A549 (cell line): ENCODE measurements at regions not wholly inside any gene's neighbourhood (a gene's known extent, or its start where the extent isn't known, plus 50 kb on each side); places are given as distances from the start of the nearest gene placed in this dataset.

Source experiments
- CTCF ChIP-seq: fragments of >200 bp; sonication (Bioruptor Twin); formaldehyde crosslinking; IDR thresholded peaks from 3 replicates; pipeline ENCODE4 v1.5.1; 2016
- JUNB ChIP-seq: fragments of >200 bp; sonication (Bioruptor Twin); formaldehyde crosslinking; IDR thresholded peaks from 2 replicates; pipeline ENCODE4 v1.6.1; 2016
- SREBF2 ChIP-seq: fragments of 450-650 bp; IDR thresholded peaks from 2 replicates; pipeline ENCODE4 v1.6.1; 2014; ENCODE audit warnings: mild to moderate bottlenecking, moderate library complexity

GRCh38 chr6:1182722-1183521 is 129.0 kb upstream of the FOXQ1 start:
- TF ChIP-seq SREBF2 (no peak), JUNB (no peak), CTCF (no peak)
